ENCODE measurements at regions not wholly inside any gene's neighbourhood (a gene's known extent, or its start where the extent isn't known, plus 50 kb on each side); places are given as distances from the start of the nearest gene placed in this dataset.

- CTCF ChIA-PET, result no interaction called here
Measured at GRCh38 chr2:234189786-234190300, 139.3 kb downstream of the SPP2 start.

More at GRCh38 chr2:234189786-234190300, 139.3 kb downstream of the SPP2 start:
- Histone ChIP-seq H2AFZ (ENCODE audit: low read depth, low read length, poor library complexity, severe bottlenecking) (no peak overlapping the region), H3K9me3 (ENCODE audit: control insufficient read depth in 1 of 2, insufficient read depth in 1 of 2, low read depth in 1 of 2, low read length in 2 of 2) (no peaks in the 10 kb centered on the region), H3K4me3 (replicated peaks in 1 of 2; ENCODE audit: low read depth in 1 of 2, low read length in 2 of 2) (no peak overlapping the region), H3K36me3 (ENCODE audit: control insufficient read depth in 1 of 2, insufficient read depth in 2 of 2, low read length in 2 of 2) (no peaks in the 10 kb centered on the region), H3K4me1 (ENCODE audit: control insufficient read depth in 1 of 2, insufficient read depth in 2 of 2, low read length in 2 of 2) (peaks cover 0 to 9% of the 10 kb centered on the region in 2 experiments; a peak in 2 of 4 replicates), H3K27me3 (ENCODE audit: insufficient read depth, low read length) (peaks cover 1% of the 10 kb centered on the region; the same call in 1 of the 2 replicates), H3K79me2 (ENCODE audit: insufficient read depth, low read length) (no peaks in the 10 kb centered on the region), H3K9ac (ENCODE audit: low read length) (no peak overlapping the region), H3K27ac (ENCODE audit: low read depth, low read length) (no peak overlapping the region), H4K20me1 (ENCODE audit: insufficient read depth) (no peaks in the 10 kb centered on the region), H3K4me2 (ENCODE audit: low read length) (no peak overlapping the region), H3K9me2 (ENCODE audit: insufficient read depth) (no peaks in the 10 kb centered on the region)
- TF ChIP-seq CEBPB (IDR thresholded peaks at IDR 0.05; ENCODE audit: low read depth), result no peak
- TF ChIP-seq ZNF274 (IDR thresholded peaks at IDR 0.05; ENCODE audit: low read depth, low read length), result no peak
- TF ChIP-seq ZBTB33 (IDR thresholded peaks at IDR 0.05; ENCODE audit: extremely low read depth, insufficient replicate concordance, low read length), result no peak
- no peak for TF ChIP-seq FOSL1 (IDR thresholded peaks at IDR 0.05; ENCODE audit: low read depth)
- no peak for TF ChIP-seq CBX3 (IDR thresholded peaks at IDR 0.05; ENCODE audit: low read depth)
- TF ChIP-seq JUND (IDR thresholded peaks at IDR 0.05), result no peak
- no peak for TF ChIP-seq MAX (IDR thresholded peaks at IDR 0.05)
- no peak for TF ChIP-seq ELF1 (IDR thresholded peaks at IDR 0.05; ENCODE audit: borderline replicate concordance, low read depth)
- TF ChIP-seq REST (IDR thresholded peaks at IDR 0.05; ENCODE audit: low read depth), result no peak
- TF ChIP-seq ATF3 (IDR thresholded peaks at IDR 0.05), result no peak
- no peak for TF ChIP-seq ZFX (IDR thresholded peaks at IDR 0.05)
- TF ChIP-seq CTCF (IDR thresholded peaks at IDR 0.05 in 2 of 3, conservative IDR thresholded peaks at IDR 0.05 in 1 of 3; ENCODE audit: borderline replicate concordance in 1 of 3, insufficient read depth in 1 of 3, low read depth in 2 of 3, low read length in 2 of 3), result no peak
- no peak for TF ChIP-seq EZH2phosphoT487 (IDR thresholded peaks at IDR 0.05; ENCODE audit: borderline replicate concordance)
- TF ChIP-seq SIN3A (IDR thresholded peaks at IDR 0.05; ENCODE audit: low read depth), result no peak
- no peak for TF ChIP-seq SRF (IDR thresholded peaks at IDR 0.05; ENCODE audit: low read depth)
- TF ChIP-seq EZH2 (IDR thresholded peaks at IDR 0.05), result no peak
- TF ChIP-seq YY1 (IDR thresholded peaks at IDR 0.05; ENCODE audit: extremely low read depth, insufficient replicate concordance, low read depth, low read length), result no peak
- TF ChIP-seq POLR2A (IDR thresholded peaks at IDR 0.05; ENCODE audit: borderline replicate concordance, extremely low read depth, insufficient read depth, insufficient read length), result no peak
- ChIA-PET RAD21 (ENCODE audit: low non-redundant PET in 1 of 2, low total read pairs in 2 of 2, uncharacterized antibody in 2 of 2, unreplicated experiment in 2 of 2) (no interaction called here), POLR2A (no interaction called here)
- intact Hi-C loops (cut with micrococcal nuclease), result no loop called here
- no TSS peak for BruUV-seq (replicated peaks)
- ATAC-seq (no peak), DNase-seq (ENCODE audit: low read depth, low spot score) (no peak)

Measured in HCT116 (cell line).